GM23338 (cell line): ENCODE measurements at regions not wholly inside any gene's neighbourhood (a gene's known extent, or its start where the extent isn't known, plus 50 kb on each side); places are given as distances from the start of the nearest gene placed in this dataset.

Experiments
- ATAC-seq: fragments of 200-7000 bp; cut with Tn5 transposase; 3 replicates; pipeline ENCODE4 v1.9.1; 2020
- DNase-seq: peaks from one replicate; pipeline ENCODE4 v3.0.0-alpha.2; 2015; ENCODE audit warnings: low spot score
- H2AFZ ChIP-seq: fragments of 200-600 bp; sonication (generic); 2 replicates; pipeline ENCODE4 v1.8.0; 2016; ENCODE audit warnings: antibody characterized with exemption, mild to moderate bottlenecking, moderate library complexity
- H3F3A ChIP-seq: fragments of 200-600 bp; sonication (generic); replicated peaks from 2 replicates; pipeline ENCODE4 v1.8.0; 2017; ENCODE audit warnings: antibody characterized with exemption, mixed run types, low read depth
- H3K27ac ChIP-seq: fragments of 200-600 bp; sonication (generic); 2 replicates; pipeline ENCODE4 v1.6.1; 2016; ENCODE audit warnings: low read depth
- H3K27me3 ChIP-seq: fragments of 200-600 bp; sonication (generic); 2 replicates; pipeline ENCODE4 v1.8.0; 2016; ENCODE audit warnings: mild to moderate bottlenecking, mixed run types, moderate library complexity; ENCODE audit not compliant: insufficient read depth
- H3K36me3 ChIP-seq: fragments of 200-600 bp; sonication (generic); 2 replicates; pipeline ENCODE4 v1.8.0; 2016; ENCODE audit warnings: mild to moderate bottlenecking; ENCODE audit not compliant: insufficient read depth
- H3K4me1 ChIP-seq: fragments of 200-600 bp; sonication (generic); 2 replicates; pipeline ENCODE4 v1.8.0; 2016; ENCODE audit warnings: mild to moderate bottlenecking, moderate library complexity; ENCODE audit not compliant: insufficient read depth
- H3K4me2 ChIP-seq: fragments of 200-600 bp; sonication (generic); 2 replicates; pipeline ENCODE4 v1.7.1; 2017; ENCODE audit warnings: mixed run types
- H3K4me3 ChIP-seq: fragments of 200-600 bp; sonication (generic); 2 replicates; pipeline ENCODE4 v1.6.1; 2016; ENCODE audit warnings: mixed run types
- H3K79me2 ChIP-seq: fragments of 200-600 bp; sonication (generic); replicated peaks from 2 replicates; pipeline ENCODE4 v1.8.0; 2017; ENCODE audit warnings: mild to moderate bottlenecking; ENCODE audit not compliant: insufficient read depth
- H3K9me2 ChIP-seq: fragments of 200-600 bp; sonication (generic); 2 replicates; pipeline ENCODE4 v1.8.0; 2017; ENCODE audit not compliant: insufficient read depth
- H4K20me1 ChIP-seq: fragments of 200-600 bp; sonication (generic); replicated peaks from 2 replicates; pipeline ENCODE4 v1.8.0; 2017; ENCODE audit warnings: mild to moderate bottlenecking; ENCODE audit not compliant: insufficient read depth
- H3K27ac Mint-ChIP-seq: 2 replicates; pipeline ENCODE4 v1.8.0; 2020; ENCODE audit warnings: inconsistent platforms, mild to moderate bottlenecking, moderate library complexity, mixed read lengths
- H3K27me3 Mint-ChIP-seq: 3 replicates; pipeline ENCODE4 v1.8.0; 2022; ENCODE audit warnings: low read depth, mild to moderate bottlenecking, moderate library complexity, mixed read lengths, inconsistent platforms; ENCODE audit not compliant: insufficient read depth, poor library complexity
- H3K36me3 Mint-ChIP-seq: 3 replicates; pipeline ENCODE4 v1.8.0; 2021; ENCODE audit warnings: low read depth, mild to moderate bottlenecking, inconsistent platforms, moderate library complexity, mixed read lengths
- H3K4me1 Mint-ChIP-seq: 3 replicates; pipeline ENCODE4 v1.8.0; 2020; ENCODE audit warnings: mild to moderate bottlenecking, inconsistent platforms, mixed read lengths
- H3K4me3 Mint-ChIP-seq: 3 replicates; pipeline ENCODE4 v1.8.0; 2021; ENCODE audit warnings: moderate library complexity, mild to moderate bottlenecking, inconsistent platforms, mixed read lengths
- H3K9me3 Mint-ChIP-seq: 3 replicates; pipeline ENCODE4 v1.8.0; 2020; ENCODE audit warnings: moderate library complexity, mild to moderate bottlenecking, inconsistent platforms, mixed read lengths
- CREB1 ChIP-seq: fragments of 250-450 bp; sonication (Bioruptor Pico); IDR thresholded peaks from 2 replicates; pipeline ENCODE4 v1.5.0; 2020; ENCODE audit warnings: low read depth, mild to moderate bottlenecking, moderate library complexity
- EZH2 ChIP-seq: fragments of 200-600 bp; sonication (generic); IDR thresholded peaks from one replicate; pipeline ENCODE4 v1.8.0; 2017; ENCODE audit warnings: antibody characterized with exemption, mild to moderate bottlenecking, low read depth; ENCODE audit not compliant: unreplicated experiment
- POLR2AphosphoS5 ChIP-seq: IDR thresholded peaks from 2 replicates; pipeline ENCODE4 v1.6.1; 2016; ENCODE audit warnings: antibody characterized with exemption, low read depth
- ZNF331 ChIP-seq: fragments of 250-450 bp; sonication (Bioruptor Pico); IDR thresholded peaks from 2 replicates; pipeline ENCODE4 v1.5.0; 2020; ENCODE audit warnings: low read depth, mild to moderate bottlenecking, moderate library complexity
- TF ChIP-seq, protein P1 (sequence below), 2 experiments: fragments of 200-600 bp in 1 of 2; sonication (generic) in 1 of 2; conservative IDR thresholded peaks; 2 replicates each; pipeline versions ENCODE4 v1.5.1 to v1.6.1; 2016 to 2017; ENCODE audit warnings: antibody characterized with exemption in 2 of 2, low read depth in 2 of 2, mild to moderate bottlenecking in 2 of 2, moderate library complexity in 1 of 2
- TF ChIP-seq, protein P2 (sequence below): IDR thresholded peaks from one replicate; pipeline ENCODE4 v1.6.1; 2018; ENCODE audit warnings: antibody characterized with exemption; ENCODE audit not compliant: unreplicated experiment
- TF ChIP-seq, protein P3 (sequence below): IDR thresholded peaks from 2 replicates; pipeline ENCODE4 v1.6.1; 2016; ENCODE audit warnings: antibody characterized with exemption

DNA sequence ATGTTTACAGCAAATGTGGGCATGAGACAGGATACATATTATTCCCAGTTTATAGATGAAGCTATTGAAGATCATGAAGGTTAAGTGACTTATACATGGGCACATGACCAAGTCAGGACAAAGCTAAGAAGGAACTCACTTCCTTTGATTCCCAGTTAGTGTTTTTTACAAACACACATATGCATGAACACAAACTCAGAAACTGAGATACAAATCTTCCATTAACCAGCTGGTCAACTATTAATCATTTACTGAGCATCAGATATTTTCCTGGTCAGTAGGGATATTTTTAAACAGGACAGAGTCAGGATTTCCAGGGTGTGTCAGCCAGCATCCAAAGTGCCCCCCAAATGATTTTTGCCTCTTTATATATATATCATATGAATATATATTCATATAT, 222.2 kb downstream of the OGFRL1 start:
- H3K4me1 ChIP-seq = no peaks in the 10 kb centered on the region
- ATAC-seq = no peak
- peaks cover 4% of the 10 kb centered on the region; the same call in 2 of the 3 replicates for H3K4me1 Mint-ChIP-seq
- H3K36me3 Mint-ChIP-seq = no peaks in the 10 kb centered on the region
- no peak overlapping the region for H3K4me2 ChIP-seq
- no peak for DNase-seq
- no peak overlapping the region for H2AFZ ChIP-seq
- no peaks in the 10 kb centered on the region for H3K27me3 Mint-ChIP-seq
- H4K20me1 ChIP-seq = no peaks in the 10 kb centered on the region
- no peaks in the 10 kb centered on the region for H3F3A ChIP-seq
- H3K27ac Mint-ChIP-seq = no peak overlapping the region
- TF ChIP-seq CREB1 (CRISPR knock-in tag) = no peak
- no peak for TF ChIP-seq EZH2
- TF ChIP-seq, protein P1, sequence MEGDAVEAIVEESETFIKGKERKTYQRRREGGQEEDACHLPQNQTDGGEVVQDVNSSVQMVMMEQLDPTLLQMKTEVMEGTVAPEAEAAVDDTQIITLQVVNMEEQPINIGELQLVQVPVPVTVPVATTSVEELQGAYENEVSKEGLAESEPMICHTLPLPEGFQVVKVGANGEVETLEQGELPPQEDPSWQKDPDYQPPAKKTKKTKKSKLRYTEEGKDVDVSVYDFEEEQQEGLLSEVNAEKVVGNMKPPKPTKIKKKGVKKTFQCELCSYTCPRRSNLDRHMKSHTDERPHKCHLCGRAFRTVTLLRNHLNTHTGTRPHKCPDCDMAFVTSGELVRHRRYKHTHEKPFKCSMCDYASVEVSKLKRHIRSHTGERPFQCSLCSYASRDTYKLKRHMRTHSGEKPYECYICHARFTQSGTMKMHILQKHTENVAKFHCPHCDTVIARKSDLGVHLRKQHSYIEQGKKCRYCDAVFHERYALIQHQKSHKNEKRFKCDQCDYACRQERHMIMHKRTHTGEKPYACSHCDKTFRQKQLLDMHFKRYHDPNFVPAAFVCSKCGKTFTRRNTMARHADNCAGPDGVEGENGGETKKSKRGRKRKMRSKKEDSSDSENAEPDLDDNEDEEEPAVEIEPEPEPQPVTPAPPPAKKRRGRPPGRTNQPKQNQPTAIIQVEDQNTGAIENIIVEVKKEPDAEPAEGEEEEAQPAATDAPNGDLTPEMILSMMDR (conservative IDR thresholded peaks at IDR 0.05; ENCODE audit: low read depth in 2 of 2) = no peak
- H3K27ac ChIP-seq = no peak overlapping the region
- H3K9me2 ChIP-seq = no peaks in the 10 kb centered on the region
- H3K4me3 ChIP-seq = no peak overlapping the region
- no peaks in the 10 kb centered on the region for H3K27me3 ChIP-seq
- H3K79me2 ChIP-seq = no peaks in the 10 kb centered on the region
- H3K36me3 ChIP-seq = no peaks in the 10 kb centered on the region
- H3K9me3 Mint-ChIP-seq = no peaks in the 10 kb centered on the region
- H3K4me3 Mint-ChIP-seq = no peak overlapping the region

DNA sequence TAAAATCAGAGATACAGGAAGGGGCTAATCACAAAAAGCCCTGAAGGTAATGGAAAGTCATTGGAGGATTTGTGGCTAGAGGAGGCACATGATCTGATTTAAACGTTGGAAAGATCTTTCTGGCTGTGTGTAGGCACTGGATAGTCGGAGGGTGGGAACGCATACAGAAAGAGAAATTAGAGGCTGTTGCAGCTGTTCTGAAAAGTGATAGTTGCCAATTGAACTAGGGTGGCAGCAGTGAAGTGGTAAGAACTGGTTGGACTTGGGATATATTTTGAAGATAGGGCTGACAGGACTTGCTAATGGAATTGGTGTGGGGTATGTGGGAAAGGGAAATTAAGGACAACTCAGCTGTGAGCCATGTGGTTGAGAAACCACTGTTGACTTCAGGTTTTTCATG, 223.6 kb downstream of the OGFRL1 start:
- Histone ChIP-seq H3K4me3 (no peak overlapping the region), H2AFZ (peak overlapping the region; percentile 49; the same call in 1 of the 2 replicates), H3K36me3 (no peaks in the 10 kb centered on the region), H3K79me2 (no peaks in the 10 kb centered on the region), H3K4me1 (no peaks in the 10 kb centered on the region), H3K9me2 (no peaks in the 10 kb centered on the region), H4K20me1 (no peaks in the 10 kb centered on the region), H3F3A (no peaks in the 10 kb centered on the region), H3K4me2 (no peak overlapping the region), H3K27me3 (no peaks in the 10 kb centered on the region), H3K27ac (no peak overlapping the region)
- H3K4me1 Mint-ChIP-seq = peaks cover 4% of the 10 kb centered on the region; the same call in 2 of the 3 replicates
- H3K27ac Mint-ChIP-seq = no peak overlapping the region
- no peaks in the 10 kb centered on the region for H3K9me3 Mint-ChIP-seq
- no peak overlapping the region for H3K4me3 Mint-ChIP-seq
- no peaks in the 10 kb centered on the region for H3K27me3 Mint-ChIP-seq
- ATAC-seq (no peak), DNase-seq (no peak)
- TF ChIP-seq, protein P2, sequence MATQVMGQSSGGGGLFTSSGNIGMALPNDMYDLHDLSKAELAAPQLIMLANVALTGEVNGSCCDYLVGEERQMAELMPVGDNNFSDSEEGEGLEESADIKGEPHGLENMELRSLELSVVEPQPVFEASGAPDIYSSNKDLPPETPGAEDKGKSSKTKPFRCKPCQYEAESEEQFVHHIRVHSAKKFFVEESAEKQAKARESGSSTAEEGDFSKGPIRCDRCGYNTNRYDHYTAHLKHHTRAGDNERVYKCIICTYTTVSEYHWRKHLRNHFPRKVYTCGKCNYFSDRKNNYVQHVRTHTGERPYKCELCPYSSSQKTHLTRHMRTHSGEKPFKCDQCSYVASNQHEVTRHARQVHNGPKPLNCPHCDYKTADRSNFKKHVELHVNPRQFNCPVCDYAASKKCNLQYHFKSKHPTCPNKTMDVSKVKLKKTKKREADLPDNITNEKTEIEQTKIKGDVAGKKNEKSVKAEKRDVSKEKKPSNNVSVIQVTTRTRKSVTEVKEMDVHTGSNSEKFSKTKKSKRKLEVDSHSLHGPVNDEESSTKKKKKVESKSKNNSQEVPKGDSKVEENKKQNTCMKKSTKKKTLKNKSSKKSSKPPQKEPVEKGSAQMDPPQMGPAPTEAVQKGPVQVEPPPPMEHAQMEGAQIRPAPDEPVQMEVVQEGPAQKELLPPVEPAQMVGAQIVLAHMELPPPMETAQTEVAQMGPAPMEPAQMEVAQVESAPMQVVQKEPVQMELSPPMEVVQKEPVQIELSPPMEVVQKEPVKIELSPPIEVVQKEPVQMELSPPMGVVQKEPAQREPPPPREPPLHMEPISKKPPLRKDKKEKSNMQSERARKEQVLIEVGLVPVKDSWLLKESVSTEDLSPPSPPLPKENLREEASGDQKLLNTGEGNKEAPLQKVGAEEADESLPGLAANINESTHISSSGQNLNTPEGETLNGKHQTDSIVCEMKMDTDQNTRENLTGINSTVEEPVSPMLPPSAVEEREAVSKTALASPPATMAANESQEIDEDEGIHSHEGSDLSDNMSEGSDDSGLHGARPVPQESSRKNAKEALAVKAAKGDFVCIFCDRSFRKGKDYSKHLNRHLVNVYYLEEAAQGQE = no peak
- TF ChIP-seq POLR2AphosphoS5 = no peak
- TF ChIP-seq, protein P3, sequence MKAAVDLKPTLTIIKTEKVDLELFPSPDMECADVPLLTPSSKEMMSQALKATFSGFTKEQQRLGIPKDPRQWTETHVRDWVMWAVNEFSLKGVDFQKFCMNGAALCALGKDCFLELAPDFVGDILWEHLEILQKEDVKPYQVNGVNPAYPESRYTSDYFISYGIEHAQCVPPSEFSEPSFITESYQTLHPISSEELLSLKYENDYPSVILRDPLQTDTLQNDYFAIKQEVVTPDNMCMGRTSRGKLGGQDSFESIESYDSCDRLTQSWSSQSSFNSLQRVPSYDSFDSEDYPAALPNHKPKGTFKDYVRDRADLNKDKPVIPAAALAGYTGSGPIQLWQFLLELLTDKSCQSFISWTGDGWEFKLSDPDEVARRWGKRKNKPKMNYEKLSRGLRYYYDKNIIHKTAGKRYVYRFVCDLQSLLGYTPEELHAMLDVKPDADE = no peak
- no peak for TF ChIP-seq ZNF331 (CRISPR knock-in tag)
- TF ChIP-seq, protein P1 (conservative IDR thresholded peaks at IDR 0.05; ENCODE audit: low read depth in 2 of 2) = no peak
- H3K36me3 Mint-ChIP-seq = no peaks in the 10 kb centered on the region
